ENCODE measurements at regions not wholly inside any gene's neighbourhood (a gene's known extent, or its start where the extent isn't known, plus 50 kb on each side); places are given as distances from the start of the nearest gene placed in this dataset.
"Not testable (repeated sequence)": the region's sequence is repeated elsewhere in the genome, so short reads cannot be mapped to it uniquely, and the experiment has no call there.

- not testable (repeated sequence) for H4K12ac ChIP-seq (ENCODE audit: low read depth, low read length)
- no CpG with 5 or more reads among the region's 10 CpGs for WGBS (ENCODE audit: extremely low coverage, insufficient coverage, insufficient read length)
Observed at GRCh38 chr9:75273055-75273454, 184.7 kb downstream of the OSTF1 start.

GRCh38 chr9:75274781-75275180 is 186.5 kb downstream of the OSTF1 start:
- Histone ChIP-seq H3K79me1 (ENCODE audit: low read length) (no peaks in the 10 kb centered on the region), H3K18ac (ENCODE audit: low read length) (no peak overlapping the region), H2BK5ac (ENCODE audit: low read depth, low read length, poor library complexity) (no peak overlapping the region), H3K4me2 (ENCODE audit: low read length) (no peak overlapping the region), H3K27me3 (ENCODE audit: insufficient read depth, low read length) (no peaks in the 10 kb centered on the region), H3K9me3 (ENCODE audit: insufficient read depth, low read depth, low read length) (no peaks in the 10 kb centered on the region), H3K23ac (ENCODE audit: low read length) (no peak overlapping the region), H2BK120ac (ENCODE audit: insufficient read depth, low read length, poor library complexity) (no peak overlapping the region), H4K91ac (ENCODE audit: low read depth, low read length) (no peak overlapping the region), H3K79me2 (ENCODE audit: control insufficient read depth, insufficient read depth, low read length, poor library complexity) (no peaks in the 10 kb centered on the region), H3K4me1 (ENCODE audit: control insufficient read depth in 1 of 2, insufficient read depth in 2 of 2, low read length in 2 of 2) (no peaks in the 10 kb centered on the region), H3K27ac (ENCODE audit: low read depth, low read length) (no peak overlapping the region), H4K8ac (ENCODE audit: low read depth, low read length) (no peak overlapping the region), H3K4ac (ENCODE audit: low read depth, low read length) (no peak overlapping the region), H3K9ac (ENCODE audit: low read length) (no peak overlapping the region), H2AK5ac (ENCODE audit: low read length) (no peak overlapping the region), H4K12ac (ENCODE audit: low read depth, low read length) (no peak overlapping the region), H3K4me3 (ENCODE audit: low read depth, low read length) (no peak overlapping the region), H3K36me3 (ENCODE audit: control insufficient read depth in 1 of 2, insufficient read depth in 2 of 2, low read length in 2 of 2) (no peaks in the 10 kb centered on the region), H3K14ac (ENCODE audit: low read length) (no peak overlapping the region), H2AFZ (ENCODE audit: insufficient read depth, low read length, poor library complexity) (no peak overlapping the region), H2BK12ac (ENCODE audit: low read length) (no peak overlapping the region)
- DNase-seq = no peak

More at GRCh38 chr9:75273055-75273454, 184.7 kb downstream of the OSTF1 start:
- not testable (repeated sequence) for H3K36me3 ChIP-seq (ENCODE audit: control insufficient read depth in 1 of 2, insufficient read depth in 2 of 2, low read length in 2 of 2); H3K4ac ChIP-seq (ENCODE audit: low read depth, low read length); H3K4me1 ChIP-seq (ENCODE audit: control insufficient read depth in 1 of 2, insufficient read depth in 2 of 2, low read length in 2 of 2); H4K8ac ChIP-seq (ENCODE audit: low read depth, low read length); H3K27me3 ChIP-seq (ENCODE audit: insufficient read depth, low read length); H3K14ac ChIP-seq (ENCODE audit: low read length); H3K9ac ChIP-seq (ENCODE audit: low read length); H3K18ac ChIP-seq (ENCODE audit: low read length); H3K79me2 ChIP-seq (ENCODE audit: control insufficient read depth, insufficient read depth, low read length, poor library complexity); H2BK120ac ChIP-seq (ENCODE audit: insufficient read depth, low read length, poor library complexity); H3K9me3 ChIP-seq (ENCODE audit: insufficient read depth, low read depth, low read length); H3K23ac ChIP-seq (ENCODE audit: low read length); H2AFZ ChIP-seq (ENCODE audit: insufficient read depth, low read length, poor library complexity); H3K4me2 ChIP-seq (ENCODE audit: low read length); H3K79me1 ChIP-seq (ENCODE audit: low read length); H4K91ac ChIP-seq (ENCODE audit: low read depth, low read length); DNase-seq; H3K4me3 ChIP-seq (ENCODE audit: low read depth, low read length); H2BK12ac ChIP-seq (ENCODE audit: low read length); H3K27ac ChIP-seq (ENCODE audit: low read depth, low read length); H2BK5ac ChIP-seq (ENCODE audit: low read depth, low read length, poor library complexity); H2AK5ac ChIP-seq (ENCODE audit: low read length)

- Histone ChIP-seq H2AK5ac (ENCODE audit: low read length) (no peak overlapping the region), H3K27ac (ENCODE audit: low read depth, low read length) (no peak overlapping the region), H3K36me3 (ENCODE audit: control insufficient read depth in 1 of 2, insufficient read depth in 2 of 2, low read length in 2 of 2) (no peaks in the 10 kb centered on the region), H3K27me3 (ENCODE audit: insufficient read depth, low read length) (no peaks in the 10 kb centered on the region), H4K8ac (ENCODE audit: low read depth, low read length) (no peak overlapping the region), H3K14ac (ENCODE audit: low read length) (no peak overlapping the region), H3K79me2 (ENCODE audit: control insufficient read depth, insufficient read depth, low read length, poor library complexity) (no peaks in the 10 kb centered on the region), H3K9ac (ENCODE audit: low read length) (no peak overlapping the region), H3K23ac (ENCODE audit: low read length) (no peak overlapping the region), H3K18ac (ENCODE audit: low read length) (no peak overlapping the region), H3K4me2 (ENCODE audit: low read length) (no peak overlapping the region), H2BK12ac (ENCODE audit: low read length) (no peak overlapping the region), H2AFZ (ENCODE audit: insufficient read depth, low read length, poor library complexity) (no peak overlapping the region), H3K4me3 (ENCODE audit: low read depth, low read length) (no peak overlapping the region), H3K79me1 (ENCODE audit: low read length) (no peaks in the 10 kb centered on the region), H3K4me1 (ENCODE audit: control insufficient read depth in 1 of 2, insufficient read depth in 2 of 2, low read length in 2 of 2) (no peaks in the 10 kb centered on the region), H3K9me3 (ENCODE audit: insufficient read depth, low read depth, low read length) (no peaks in the 10 kb centered on the region), H4K91ac (ENCODE audit: low read depth, low read length) (no peak overlapping the region), H3K4ac (ENCODE audit: low read depth, low read length) (no peak overlapping the region), H4K12ac (ENCODE audit: low read depth, low read length) (no peak overlapping the region), H2BK120ac (ENCODE audit: insufficient read depth, low read length, poor library complexity) (no peak overlapping the region), H2BK5ac (ENCODE audit: low read depth, low read length, poor library complexity) (no peak overlapping the region)
- no CpG with 5 or more reads among the region's 1 CpG for WGBS (ENCODE audit: extremely low coverage, insufficient coverage, insufficient read length)
- no peak for DNase-seq
Observed at GRCh38 chr9:75282047-75282446, 193.7 kb downstream of the OSTF1 start.

- Histone ChIP-seq H4K91ac (ENCODE audit: low read depth, low read length) (no peak overlapping the region), H3K4me2 (ENCODE audit: low read length) (no peak overlapping the region), H3K23ac (ENCODE audit: low read length) (no peak overlapping the region)
Observed at GRCh38 chr9:75289332-75289731, 201.0 kb downstream of the OSTF1 start.

GRCh38 chr9:75299324-75299723 is 211.0 kb downstream of the OSTF1 start:
- Histone ChIP-seq H3K79me1 (ENCODE audit: low read length) (no peaks in the 10 kb centered on the region), H3K14ac (ENCODE audit: low read length) (no peak overlapping the region), H3K79me2 (ENCODE audit: control insufficient read depth, insufficient read depth, low read length, poor library complexity) (no peaks in the 10 kb centered on the region), H3K4me2 (ENCODE audit: low read length) (no peak overlapping the region), H4K12ac (ENCODE audit: low read depth, low read length) (no peak overlapping the region), H2AK5ac (ENCODE audit: low read length) (no peak overlapping the region), H3K27ac (ENCODE audit: low read depth, low read length) (no peak overlapping the region), H3K9ac (ENCODE audit: low read length) (no peak overlapping the region), H3K4ac (ENCODE audit: low read depth, low read length) (no peak overlapping the region), H3K23ac (ENCODE audit: low read length) (no peak overlapping the region), H2AFZ (ENCODE audit: insufficient read depth, low read length, poor library complexity) (no peak overlapping the region), H3K4me3 (ENCODE audit: low read depth, low read length) (no peak overlapping the region), H2BK12ac (ENCODE audit: low read length) (no peak overlapping the region), H3K4me1 (ENCODE audit: control insufficient read depth in 1 of 2, insufficient read depth in 2 of 2, low read length in 2 of 2) (no peaks in the 10 kb centered on the region), H3K18ac (ENCODE audit: low read length) (no peak overlapping the region), H3K27me3 (ENCODE audit: insufficient read depth, low read length) (no peaks in the 10 kb centered on the region), H3K9me3 (ENCODE audit: insufficient read depth, low read depth, low read length) (no peaks in the 10 kb centered on the region), H2BK120ac (ENCODE audit: insufficient read depth, low read length, poor library complexity) (no peak overlapping the region), H4K8ac (ENCODE audit: low read depth, low read length) (no peak overlapping the region), H3K36me3 (ENCODE audit: control insufficient read depth in 1 of 2, insufficient read depth in 2 of 2, low read length in 2 of 2) (no peaks in the 10 kb centered on the region), H4K91ac (ENCODE audit: low read depth, low read length) (no peak overlapping the region), H2BK5ac (ENCODE audit: low read depth, low read length, poor library complexity) (no peak overlapping the region)
- WGBS (ENCODE audit: extremely low coverage, insufficient coverage, insufficient read length) = no CpG with 5 or more reads among the region's 2 CpGs
- no peak for DNase-seq

More at GRCh38 chr9:75289332-75289731, 201.0 kb downstream of the OSTF1 start:
- H3K18ac ChIP-seq (ENCODE audit: low read length) = no peak overlapping the region
- H3K9me3 ChIP-seq (ENCODE audit: insufficient read depth, low read depth, low read length) = no peaks in the 10 kb centered on the region
- no peak overlapping the region for H4K8ac ChIP-seq (ENCODE audit: low read depth, low read length)
- H3K4me1 ChIP-seq (ENCODE audit: control insufficient read depth in 1 of 2, insufficient read depth in 2 of 2, low read length in 2 of 2) = no peaks in the 10 kb centered on the region
- no peak overlapping the region for H2BK5ac ChIP-seq (ENCODE audit: low read depth, low read length, poor library complexity)
- H3K79me2 ChIP-seq (ENCODE audit: control insufficient read depth, insufficient read depth, low read length, poor library complexity) = no peaks in the 10 kb centered on the region
- H3K4ac ChIP-seq (ENCODE audit: low read depth, low read length) = no peak overlapping the region
- H2BK120ac ChIP-seq (ENCODE audit: insufficient read depth, low read length, poor library complexity) = no peak overlapping the region
- H3K36me3 ChIP-seq (ENCODE audit: control insufficient read depth in 1 of 2, insufficient read depth in 2 of 2, low read length in 2 of 2) = no peaks in the 10 kb centered on the region
- no peak overlapping the region for H3K4me3 ChIP-seq (ENCODE audit: low read depth, low read length)
- no peak for DNase-seq
- no peaks in the 10 kb centered on the region for H3K27me3 ChIP-seq (ENCODE audit: insufficient read depth, low read length)
- H3K27ac ChIP-seq (ENCODE audit: low read depth, low read length) = no peak overlapping the region
- H2BK12ac ChIP-seq (ENCODE audit: low read length) = no peak overlapping the region
- no peak overlapping the region for H2AFZ ChIP-seq (ENCODE audit: insufficient read depth, low read length, poor library complexity)
- H3K9ac ChIP-seq (ENCODE audit: low read length) = no peak overlapping the region
- H4K12ac ChIP-seq (ENCODE audit: low read depth, low read length) = no peak overlapping the region
- no peaks in the 10 kb centered on the region for H3K79me1 ChIP-seq (ENCODE audit: low read length)
- no peak overlapping the region for H3K14ac ChIP-seq (ENCODE audit: low read length)
- H2AK5ac ChIP-seq (ENCODE audit: low read length) = no peak overlapping the region

Measured in trophoblast cell (in vitro differentiated cells and primary cell).